ENCODE measurements at regions not wholly inside any gene's neighbourhood (a gene's known extent, or its start where the extent isn't known, plus 50 kb on each side); places are given as distances from the start of the nearest gene placed in this dataset.

GRCh38 chr14:65937079-65937959, 524.8 kb downstream of the FUT8 start:
- DNase-seq (ENCODE audit: low read depth): no peak
- TF ChIP-seq, protein P1, sequence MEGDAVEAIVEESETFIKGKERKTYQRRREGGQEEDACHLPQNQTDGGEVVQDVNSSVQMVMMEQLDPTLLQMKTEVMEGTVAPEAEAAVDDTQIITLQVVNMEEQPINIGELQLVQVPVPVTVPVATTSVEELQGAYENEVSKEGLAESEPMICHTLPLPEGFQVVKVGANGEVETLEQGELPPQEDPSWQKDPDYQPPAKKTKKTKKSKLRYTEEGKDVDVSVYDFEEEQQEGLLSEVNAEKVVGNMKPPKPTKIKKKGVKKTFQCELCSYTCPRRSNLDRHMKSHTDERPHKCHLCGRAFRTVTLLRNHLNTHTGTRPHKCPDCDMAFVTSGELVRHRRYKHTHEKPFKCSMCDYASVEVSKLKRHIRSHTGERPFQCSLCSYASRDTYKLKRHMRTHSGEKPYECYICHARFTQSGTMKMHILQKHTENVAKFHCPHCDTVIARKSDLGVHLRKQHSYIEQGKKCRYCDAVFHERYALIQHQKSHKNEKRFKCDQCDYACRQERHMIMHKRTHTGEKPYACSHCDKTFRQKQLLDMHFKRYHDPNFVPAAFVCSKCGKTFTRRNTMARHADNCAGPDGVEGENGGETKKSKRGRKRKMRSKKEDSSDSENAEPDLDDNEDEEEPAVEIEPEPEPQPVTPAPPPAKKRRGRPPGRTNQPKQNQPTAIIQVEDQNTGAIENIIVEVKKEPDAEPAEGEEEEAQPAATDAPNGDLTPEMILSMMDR (IDR thresholded peaks at IDR 0.05; ENCODE audit: low read length, missing control alignments): no peak
- no peak overlapping the region for H3K4me3 ChIP-seq (replicated peaks; ENCODE audit: low read depth, low read length)

DNA sequence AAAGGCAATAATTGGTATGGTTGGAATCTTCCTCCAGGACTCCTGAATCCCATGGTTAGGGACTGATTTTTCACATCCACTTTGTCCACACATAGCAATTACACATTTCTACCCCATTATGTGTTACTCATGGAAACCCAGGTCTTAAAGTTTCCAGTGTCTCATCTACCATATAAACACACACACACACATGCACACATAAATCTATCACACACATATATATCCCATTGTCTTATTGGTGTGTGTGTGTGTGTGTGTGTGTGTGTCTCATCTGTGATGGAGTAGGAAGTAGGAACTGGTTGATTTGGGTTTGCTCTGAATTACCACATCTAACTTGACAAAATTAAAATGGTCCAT, 525.4 kb downstream of the FUT8 start:
- TF ChIP-seq, protein P1 (IDR thresholded peaks at IDR 0.05; ENCODE audit: low read length, missing control alignments): no peak

GRCh38 chr14:65938738-65939137, 526.2 kb downstream of the FUT8 start:
- TF ChIP-seq, protein P1 (IDR thresholded peaks at IDR 0.05; ENCODE audit: low read length, missing control alignments): no peak
- no peak overlapping the region for H3K4me3 ChIP-seq (replicated peaks; ENCODE audit: low read depth, low read length)
- DNase-seq (ENCODE audit: low read depth): no peak

More for the DNA sequence above, 525.4 kb downstream of the FUT8 start:
- no peak for DNase-seq (ENCODE audit: low read depth)
- no peak overlapping the region for H3K4me3 ChIP-seq (replicated peaks; ENCODE audit: low read depth, low read length)

DNA sequence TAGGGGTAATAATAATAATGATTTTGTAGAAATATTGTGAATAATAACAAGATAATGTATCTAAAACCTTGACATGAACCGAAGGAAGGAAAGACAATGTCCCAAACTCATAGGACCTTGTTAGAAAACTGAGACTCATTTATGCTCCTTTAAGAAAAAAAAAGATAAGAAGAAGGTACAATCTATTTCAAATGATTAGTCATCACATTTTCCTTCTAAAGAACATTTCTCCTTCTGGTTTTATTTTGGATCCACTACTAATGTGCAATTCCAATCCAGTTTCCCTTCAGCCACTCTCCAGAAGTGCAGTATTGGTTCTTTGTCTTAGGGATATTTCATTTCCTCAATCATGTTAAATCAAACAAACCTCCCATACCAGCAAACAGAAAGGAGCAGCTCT, 526.7 kb downstream of the FUT8 start:
- TF ChIP-seq, protein P1 (IDR thresholded peaks at IDR 0.05; ENCODE audit: low read length, missing control alignments): no peak
- no peak for DNase-seq (ENCODE audit: low read depth)
- no peak overlapping the region for H3K4me3 ChIP-seq (replicated peaks; ENCODE audit: low read depth, low read length)

DNA sequence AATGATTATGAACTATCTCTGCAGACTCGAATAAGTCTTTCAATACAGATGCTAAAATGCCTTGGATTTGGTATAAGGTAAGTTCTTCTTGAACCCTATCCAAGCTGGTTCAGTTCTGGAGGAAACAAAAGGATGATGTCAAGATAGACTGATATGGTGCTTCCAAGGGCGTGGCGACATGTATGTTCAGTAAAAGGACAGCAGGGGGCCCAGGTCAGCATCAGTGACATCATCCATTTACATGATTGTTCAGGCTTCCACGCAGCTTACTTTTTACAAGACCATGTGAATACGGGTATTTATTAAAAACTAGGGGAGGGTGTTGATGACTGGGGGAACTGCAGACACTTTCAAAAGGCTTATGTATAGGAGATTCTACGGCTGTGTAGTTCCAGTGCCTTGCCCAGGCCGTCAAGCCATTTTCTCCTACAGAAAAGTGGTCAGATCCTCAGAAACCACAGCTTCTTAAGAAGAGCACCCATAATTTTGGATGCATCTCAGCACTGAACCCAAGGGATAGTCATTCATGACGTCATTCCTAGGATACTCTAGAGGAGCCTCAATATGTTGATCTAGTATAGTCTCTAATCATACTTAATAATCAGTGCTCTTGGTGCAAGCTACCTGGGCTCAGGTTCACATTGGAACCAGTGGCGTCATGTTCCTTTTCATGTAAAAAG, 527.7 kb downstream of the FUT8 start:
- DNase-seq (ENCODE audit: low read depth): no peak
- TF ChIP-seq, protein P1 (IDR thresholded peaks at IDR 0.05; ENCODE audit: low read length, missing control alignments): peak; percentile 8
- H3K4me3 ChIP-seq (replicated peaks; ENCODE audit: low read depth, low read length): no peak overlapping the region

GRCh38 chr14:65941091-65941490, 528.6 kb downstream of the FUT8 start:
- no peak for DNase-seq (ENCODE audit: low read depth)
- no peak overlapping the region for H3K4me3 ChIP-seq (replicated peaks; ENCODE audit: low read depth, low read length)
- TF ChIP-seq, protein P1 (IDR thresholded peaks at IDR 0.05; ENCODE audit: low read length, missing control alignments): no peak
